ENCODE measurements at regions not wholly inside any gene's neighbourhood (a gene's known extent, or its start where the extent isn't known, plus 50 kb on each side); places are given as distances from the start of the nearest gene placed in this dataset.
"Not testable (repeated sequence)": the region's sequence is repeated elsewhere in the genome, so short reads cannot be mapped to it uniquely, and the experiment has no call there.

DNA sequence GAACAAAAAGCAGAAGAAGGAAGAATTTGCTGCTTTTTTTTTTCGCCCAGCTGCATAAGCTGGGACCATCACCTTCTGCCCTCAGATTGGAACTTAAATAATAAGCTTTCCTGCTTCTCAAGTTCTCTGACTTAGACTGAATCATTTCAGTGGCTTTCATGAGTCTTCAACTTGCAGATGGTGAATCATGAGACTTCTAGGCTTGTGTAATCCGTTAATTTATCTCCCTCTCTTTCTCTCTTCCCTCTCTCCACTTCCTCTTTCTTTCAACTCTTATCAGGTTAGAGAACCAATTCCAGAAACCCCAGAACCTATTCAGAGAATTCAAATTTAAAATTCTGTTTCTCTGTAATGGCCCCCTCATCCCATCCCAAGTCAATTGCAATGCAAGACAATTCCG is 1153.7 kb downstream of the PCDH9 start:
- Histone ChIP-seq H3K4me2 (ENCODE audit: low read length) (0 out of 2 replicates have a peak overlapping the region, but pooled peaks have one; percentile 5), H3K27me3 (ENCODE audit: low read depth, low read length) (no peaks in the 10 kb centered on the region), H3K4me1 (ENCODE audit: low read length) (peaks cover 12% of the 10 kb centered on the region), H4K20me1 (ENCODE audit: insufficient read depth, low read length) (no peaks in the 10 kb centered on the region), H3K4me3 (ENCODE audit: low read length) (no peak overlapping the region), H3K9ac (ENCODE audit: low read length) (no peak overlapping the region), H2AFZ (ENCODE audit: low read depth, low read length) (no peak overlapping the region), H3K9me3 (ENCODE audit: insufficient read depth, low read length) (no peaks in the 10 kb centered on the region), H3K79me2 (ENCODE audit: low read length) (no peaks in the 10 kb centered on the region), H3K36me3 (replicated peaks; ENCODE audit: low read depth, low read length) (peaks cover 6% of the 10 kb centered on the region), H3K27ac (ENCODE audit: low read length) (peak overlapping the region; percentile 39)
- TF ChIP-seq, protein P1, sequence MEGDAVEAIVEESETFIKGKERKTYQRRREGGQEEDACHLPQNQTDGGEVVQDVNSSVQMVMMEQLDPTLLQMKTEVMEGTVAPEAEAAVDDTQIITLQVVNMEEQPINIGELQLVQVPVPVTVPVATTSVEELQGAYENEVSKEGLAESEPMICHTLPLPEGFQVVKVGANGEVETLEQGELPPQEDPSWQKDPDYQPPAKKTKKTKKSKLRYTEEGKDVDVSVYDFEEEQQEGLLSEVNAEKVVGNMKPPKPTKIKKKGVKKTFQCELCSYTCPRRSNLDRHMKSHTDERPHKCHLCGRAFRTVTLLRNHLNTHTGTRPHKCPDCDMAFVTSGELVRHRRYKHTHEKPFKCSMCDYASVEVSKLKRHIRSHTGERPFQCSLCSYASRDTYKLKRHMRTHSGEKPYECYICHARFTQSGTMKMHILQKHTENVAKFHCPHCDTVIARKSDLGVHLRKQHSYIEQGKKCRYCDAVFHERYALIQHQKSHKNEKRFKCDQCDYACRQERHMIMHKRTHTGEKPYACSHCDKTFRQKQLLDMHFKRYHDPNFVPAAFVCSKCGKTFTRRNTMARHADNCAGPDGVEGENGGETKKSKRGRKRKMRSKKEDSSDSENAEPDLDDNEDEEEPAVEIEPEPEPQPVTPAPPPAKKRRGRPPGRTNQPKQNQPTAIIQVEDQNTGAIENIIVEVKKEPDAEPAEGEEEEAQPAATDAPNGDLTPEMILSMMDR (IDR thresholded peaks at IDR 0.05; ENCODE audit: low read depth, low read length), result no peak
- no peak for TF ChIP-seq EZH2phosphoT487 (IDR thresholded peaks at IDR 0.05; ENCODE audit: low read depth)

DNA sequence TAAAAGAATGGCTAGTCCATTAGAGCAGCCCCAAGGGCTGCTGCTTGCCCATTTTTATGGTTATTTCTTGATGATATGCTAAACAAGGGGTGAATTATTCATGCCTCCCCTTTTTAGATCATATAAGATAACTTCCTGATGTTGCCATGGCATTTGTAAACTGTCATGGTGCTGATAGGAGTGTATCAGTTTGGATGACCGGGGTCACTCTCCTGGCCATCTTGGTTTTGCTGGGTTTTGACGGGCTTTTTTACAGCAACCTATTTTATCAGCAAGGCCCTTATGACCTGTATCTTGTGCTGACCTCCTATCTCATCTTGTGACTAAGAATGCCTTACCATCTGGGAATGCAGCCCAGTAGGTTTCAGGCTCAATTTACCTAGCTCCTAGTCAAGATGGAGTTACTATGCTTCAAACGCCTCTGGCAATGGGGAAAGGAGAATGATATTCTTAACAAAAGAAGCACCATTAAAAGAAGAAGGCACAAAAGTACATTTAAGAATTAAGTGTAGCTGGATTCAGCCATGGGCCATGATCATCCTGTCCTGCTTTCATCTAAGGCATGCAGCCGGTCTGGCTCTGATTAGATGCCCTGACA is 1156.0 kb downstream of the PCDH9 start:
- Histone ChIP-seq H2AFZ (ENCODE audit: low read depth, low read length) (no peak overlapping the region), H3K4me2 (ENCODE audit: low read length) (no peak overlapping the region)

DNA sequence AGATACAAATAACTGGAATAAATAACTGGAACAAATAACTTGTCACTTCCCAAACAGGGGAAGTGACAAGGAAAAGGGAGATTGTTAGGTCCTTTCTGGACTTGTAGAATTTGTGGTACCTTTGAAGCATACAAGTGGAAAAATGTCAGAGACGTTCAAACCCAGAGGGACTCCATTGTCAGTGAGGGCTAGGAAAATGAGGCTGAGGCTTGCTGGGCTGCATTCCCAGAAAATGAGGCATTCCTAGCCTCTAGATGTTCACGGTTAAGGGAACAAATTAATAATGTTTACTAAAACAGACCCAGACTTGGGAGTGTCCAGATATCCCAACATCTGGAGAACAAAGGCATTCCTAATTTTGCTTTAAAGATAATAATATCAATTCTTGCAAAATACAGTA is 1158.0 kb downstream of the PCDH9 start:
- not testable (repeated sequence) for H3K4me3 ChIP-seq (ENCODE audit: low read length); H3K27ac ChIP-seq (ENCODE audit: low read length); H2AFZ ChIP-seq (ENCODE audit: low read depth, low read length); H3K27me3 ChIP-seq (ENCODE audit: low read depth, low read length); H3K4me2 ChIP-seq (ENCODE audit: low read length); H3K36me3 ChIP-seq (replicated peaks; ENCODE audit: low read depth, low read length); H3K9me3 ChIP-seq (ENCODE audit: insufficient read depth, low read length); H3K9ac ChIP-seq (ENCODE audit: low read length); H4K20me1 ChIP-seq (ENCODE audit: insufficient read depth, low read length); H3K79me2 ChIP-seq (ENCODE audit: low read length)
- peaks cover 12% of the 10 kb centered on the region for H3K4me1 ChIP-seq (ENCODE audit: low read length)

More for the DNA sequence above, 1156.0 kb downstream of the PCDH9 start:
- Histone ChIP-seq H3K9ac (ENCODE audit: low read length) (no peak overlapping the region), H3K27me3 (ENCODE audit: low read depth, low read length) (no peaks in the 10 kb centered on the region), H3K36me3 (replicated peaks; ENCODE audit: low read depth, low read length) (peaks cover 6% of the 10 kb centered on the region), H3K4me3 (ENCODE audit: low read length) (no peak overlapping the region), H3K9me3 (ENCODE audit: insufficient read depth, low read length) (no peaks in the 10 kb centered on the region), H3K4me1 (ENCODE audit: low read length) (peaks cover 12% of the 10 kb centered on the region), H3K27ac (ENCODE audit: low read length) (no peak overlapping the region), H4K20me1 (ENCODE audit: insufficient read depth, low read length) (no peaks in the 10 kb centered on the region), H3K79me2 (ENCODE audit: low read length) (no peaks in the 10 kb centered on the region)
- no peak for TF ChIP-seq EZH2phosphoT487 (IDR thresholded peaks at IDR 0.05; ENCODE audit: low read depth)
- TF ChIP-seq, protein P1 (IDR thresholded peaks at IDR 0.05; ENCODE audit: low read depth, low read length), result no peak

DNA sequence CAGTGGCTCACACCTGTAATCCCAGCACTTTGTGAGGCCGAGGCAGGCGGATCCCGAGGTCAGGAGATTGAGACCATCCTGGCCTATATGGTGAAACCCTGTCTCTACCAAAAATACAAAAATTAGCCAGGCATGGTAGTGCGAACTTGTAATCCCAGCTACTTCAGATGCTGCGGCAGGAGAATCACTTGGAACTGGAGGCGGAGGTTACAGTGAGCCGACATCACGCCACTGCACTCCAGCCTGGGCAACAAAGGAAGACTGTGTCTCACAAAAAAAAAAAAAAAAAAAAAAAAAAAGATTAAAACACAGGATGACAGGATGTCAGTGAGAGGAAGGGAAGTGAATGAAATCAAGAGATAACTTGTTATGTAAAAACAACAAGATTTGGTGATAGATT is 1158.5 kb downstream of the PCDH9 start:
- Histone ChIP-seq H3K9ac (ENCODE audit: low read length) (no peak overlapping the region), H3K36me3 (replicated peaks; ENCODE audit: low read depth, low read length) (peaks cover under 1% of the 10 kb centered on the region), H4K20me1 (ENCODE audit: insufficient read depth, low read length) (no peaks in the 10 kb centered on the region), H3K9me3 (ENCODE audit: insufficient read depth, low read length) (no peaks in the 10 kb centered on the region), H3K4me1 (ENCODE audit: low read length) (peaks cover 10% of the 10 kb centered on the region), H3K27ac (ENCODE audit: low read length) (no peak overlapping the region), H3K27me3 (ENCODE audit: low read depth, low read length) (no peaks in the 10 kb centered on the region), H3K4me2 (ENCODE audit: low read length) (no peak overlapping the region), H2AFZ (ENCODE audit: low read depth, low read length) (no peak overlapping the region), H3K4me3 (ENCODE audit: low read length) (no peak overlapping the region), H3K79me2 (ENCODE audit: low read length) (no peaks in the 10 kb centered on the region)
- TF ChIP-seq, protein P1 (IDR thresholded peaks at IDR 0.05; ENCODE audit: low read depth, low read length), result no peak
- TF ChIP-seq EZH2phosphoT487 (IDR thresholded peaks at IDR 0.05; ENCODE audit: low read depth), result no peak
